ENCODE measurements at regions not wholly inside any gene's neighbourhood (a gene's known extent, or its start where the extent isn't known, plus 50 kb on each side); places are given as distances from the start of the nearest gene placed in this dataset.

- no peak for TF ChIP-seq CTCF (IDR thresholded peaks at IDR 0.05)
- no peak for TF ChIP-seq KAT7 (CRISPR knock-in tag; IDR thresholded peaks at IDR 0.05; ENCODE audit: borderline replicate concordance)
- no peak for TF ChIP-seq NR1H2 (CRISPR knock-in tag; IDR thresholded peaks at IDR 0.05)
- TF ChIP-seq, protein P1, sequence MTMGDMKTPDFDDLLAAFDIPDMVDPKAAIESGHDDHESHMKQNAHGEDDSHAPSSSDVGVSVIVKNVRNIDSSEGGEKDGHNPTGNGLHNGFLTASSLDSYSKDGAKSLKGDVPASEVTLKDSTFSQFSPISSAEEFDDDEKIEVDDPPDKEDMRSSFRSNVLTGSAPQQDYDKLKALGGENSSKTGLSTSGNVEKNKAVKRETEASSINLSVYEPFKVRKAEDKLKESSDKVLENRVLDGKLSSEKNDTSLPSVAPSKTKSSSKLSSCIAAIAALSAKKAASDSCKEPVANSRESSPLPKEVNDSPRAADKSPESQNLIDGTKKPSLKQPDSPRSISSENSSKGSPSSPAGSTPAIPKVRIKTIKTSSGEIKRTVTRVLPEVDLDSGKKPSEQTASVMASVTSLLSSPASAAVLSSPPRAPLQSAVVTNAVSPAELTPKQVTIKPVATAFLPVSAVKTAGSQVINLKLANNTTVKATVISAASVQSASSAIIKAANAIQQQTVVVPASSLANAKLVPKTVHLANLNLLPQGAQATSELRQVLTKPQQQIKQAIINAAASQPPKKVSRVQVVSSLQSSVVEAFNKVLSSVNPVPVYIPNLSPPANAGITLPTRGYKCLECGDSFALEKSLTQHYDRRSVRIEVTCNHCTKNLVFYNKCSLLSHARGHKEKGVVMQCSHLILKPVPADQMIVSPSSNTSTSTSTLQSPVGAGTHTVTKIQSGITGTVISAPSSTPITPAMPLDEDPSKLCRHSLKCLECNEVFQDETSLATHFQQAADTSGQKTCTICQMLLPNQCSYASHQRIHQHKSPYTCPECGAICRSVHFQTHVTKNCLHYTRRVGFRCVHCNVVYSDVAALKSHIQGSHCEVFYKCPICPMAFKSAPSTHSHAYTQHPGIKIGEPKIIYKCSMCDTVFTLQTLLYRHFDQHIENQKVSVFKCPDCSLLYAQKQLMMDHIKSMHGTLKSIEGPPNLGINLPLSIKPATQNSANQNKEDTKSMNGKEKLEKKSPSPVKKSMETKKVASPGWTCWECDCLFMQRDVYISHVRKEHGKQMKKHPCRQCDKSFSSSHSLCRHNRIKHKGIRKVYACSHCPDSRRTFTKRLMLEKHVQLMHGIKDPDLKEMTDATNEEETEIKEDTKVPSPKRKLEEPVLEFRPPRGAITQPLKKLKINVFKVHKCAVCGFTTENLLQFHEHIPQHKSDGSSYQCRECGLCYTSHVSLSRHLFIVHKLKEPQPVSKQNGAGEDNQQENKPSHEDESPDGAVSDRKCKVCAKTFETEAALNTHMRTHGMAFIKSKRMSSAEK (CRISPR knock-in tag; IDR thresholded peaks at IDR 0.05; ENCODE audit: borderline replicate concordance), result no peak
- no peak for TF ChIP-seq MAX (CRISPR knock-in tag; IDR thresholded peaks at IDR 0.05)
Measured at GRCh38 chr20:46787991-46788762, 78.7 kb downstream of the SLC2A10 start.
